Type B pancreatic cell (in vitro differentiated cells): ENCODE measurements at regions not wholly inside any gene's neighbourhood (a gene's known extent, or its start where the extent isn't known, plus 50 kb on each side); places are given as distances from the start of the nearest gene placed in this dataset.

Experiments used
- DNase-seq: peaks from one replicate; pipeline ENCODE4 v3.0.0; 2021; ENCODE audit warnings: mixed read lengths; ENCODE audit not compliant: unreplicated experiment; ENCODE audit errors: extremely low spot score
- H3K27ac Mint-ChIP-seq: 2 replicates; pipeline ENCODE4 v1.8.0; 2021; ENCODE audit warnings: mild to moderate bottlenecking, mixed read lengths
- H3K27me3 Mint-ChIP-seq: 2 replicates; pipeline ENCODE4 v1.8.0; 2021; ENCODE audit warnings: mixed read lengths
- H3K36me3 Mint-ChIP-seq: 2 replicates; pipeline ENCODE4 v1.8.0; 2021; ENCODE audit warnings: mixed read lengths
- H3K4me1 Mint-ChIP-seq: one replicate; pipeline ENCODE4 v1.8.0; 2021; ENCODE audit warnings: mixed read lengths; ENCODE audit not compliant: unreplicated experiment
- H3K4me3 Mint-ChIP-seq: 2 replicates; pipeline ENCODE4 v1.8.0; 2021; ENCODE audit warnings: mild to moderate bottlenecking, mixed read lengths
- H3K9me3 Mint-ChIP-seq: 2 replicates; pipeline ENCODE4 v1.8.0; 2021; ENCODE audit warnings: mixed read lengths
- TF ChIP-seq, protein P1 (sequence below): fragments of 200-600 bp; sonication (generic); conservative IDR thresholded peaks from 2 replicates; pipeline ENCODE4 v1.5.0; 2021; ENCODE audit warnings: antibody characterized with exemption, mild to moderate bottlenecking

DNA sequence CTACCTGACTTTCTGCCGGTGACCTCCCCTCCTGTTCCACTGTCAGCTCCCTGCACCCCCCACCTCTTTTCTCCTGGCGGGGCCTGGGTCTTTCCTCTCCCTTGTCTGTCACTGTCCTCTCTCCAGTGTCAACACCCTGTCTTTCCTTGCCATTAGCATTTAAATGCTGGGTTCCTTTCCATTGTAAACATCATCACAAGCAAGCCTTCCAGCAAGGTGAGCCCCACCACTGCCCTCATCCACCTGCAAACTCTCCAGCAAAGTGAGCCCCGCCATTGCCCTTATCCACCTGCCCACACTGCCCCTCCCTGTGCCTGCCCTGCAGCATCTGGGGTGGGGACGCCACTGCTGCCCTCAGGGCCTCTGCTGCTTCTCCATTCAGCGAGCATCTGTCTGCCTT, 195.0 kb downstream of the ENGASE start:
- TF ChIP-seq, protein P1, sequence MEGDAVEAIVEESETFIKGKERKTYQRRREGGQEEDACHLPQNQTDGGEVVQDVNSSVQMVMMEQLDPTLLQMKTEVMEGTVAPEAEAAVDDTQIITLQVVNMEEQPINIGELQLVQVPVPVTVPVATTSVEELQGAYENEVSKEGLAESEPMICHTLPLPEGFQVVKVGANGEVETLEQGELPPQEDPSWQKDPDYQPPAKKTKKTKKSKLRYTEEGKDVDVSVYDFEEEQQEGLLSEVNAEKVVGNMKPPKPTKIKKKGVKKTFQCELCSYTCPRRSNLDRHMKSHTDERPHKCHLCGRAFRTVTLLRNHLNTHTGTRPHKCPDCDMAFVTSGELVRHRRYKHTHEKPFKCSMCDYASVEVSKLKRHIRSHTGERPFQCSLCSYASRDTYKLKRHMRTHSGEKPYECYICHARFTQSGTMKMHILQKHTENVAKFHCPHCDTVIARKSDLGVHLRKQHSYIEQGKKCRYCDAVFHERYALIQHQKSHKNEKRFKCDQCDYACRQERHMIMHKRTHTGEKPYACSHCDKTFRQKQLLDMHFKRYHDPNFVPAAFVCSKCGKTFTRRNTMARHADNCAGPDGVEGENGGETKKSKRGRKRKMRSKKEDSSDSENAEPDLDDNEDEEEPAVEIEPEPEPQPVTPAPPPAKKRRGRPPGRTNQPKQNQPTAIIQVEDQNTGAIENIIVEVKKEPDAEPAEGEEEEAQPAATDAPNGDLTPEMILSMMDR, result no peak
- no peaks in the 10 kb centered on the region for H3K4me1 Mint-ChIP-seq
- DNase-seq, result no peak
- no peak overlapping the region for H3K4me3 Mint-ChIP-seq
- H3K9me3 Mint-ChIP-seq, result no peaks in the 10 kb centered on the region
- no peak overlapping the region for H3K27ac Mint-ChIP-seq
- no peaks in the 10 kb centered on the region for H3K36me3 Mint-ChIP-seq
- H3K27me3 Mint-ChIP-seq, result peaks cover 55% of the 10 kb centered on the region

GRCh38 chr17:79263191-79263590, 188.6 kb downstream of the ENGASE start:
- H3K27ac Mint-ChIP-seq, result no peak overlapping the region
- no peaks in the 10 kb centered on the region for H3K4me1 Mint-ChIP-seq
- peaks cover 31% of the 10 kb centered on the region for H3K27me3 Mint-ChIP-seq
- H3K36me3 Mint-ChIP-seq, result no peaks in the 10 kb centered on the region
- H3K4me3 Mint-ChIP-seq, result no peak overlapping the region
- DNase-seq, result no peak
- H3K9me3 Mint-ChIP-seq, result no peaks in the 10 kb centered on the region
- TF ChIP-seq, protein P1, result no peak

- no peak for DNase-seq
- no peak overlapping the region for H3K27ac Mint-ChIP-seq
- no peaks in the 10 kb centered on the region for H3K9me3 Mint-ChIP-seq
- H3K36me3 Mint-ChIP-seq, result no peaks in the 10 kb centered on the region
- TF ChIP-seq, protein P1, result no peak
- no peaks in the 10 kb centered on the region for H3K4me1 Mint-ChIP-seq
- no peak overlapping the region for H3K4me3 Mint-ChIP-seq
- peaks cover 32% of the 10 kb centered on the region for H3K27me3 Mint-ChIP-seq
Observed at GRCh38 chr17:79262624-79263023, 188.0 kb downstream of the ENGASE start.

DNA sequence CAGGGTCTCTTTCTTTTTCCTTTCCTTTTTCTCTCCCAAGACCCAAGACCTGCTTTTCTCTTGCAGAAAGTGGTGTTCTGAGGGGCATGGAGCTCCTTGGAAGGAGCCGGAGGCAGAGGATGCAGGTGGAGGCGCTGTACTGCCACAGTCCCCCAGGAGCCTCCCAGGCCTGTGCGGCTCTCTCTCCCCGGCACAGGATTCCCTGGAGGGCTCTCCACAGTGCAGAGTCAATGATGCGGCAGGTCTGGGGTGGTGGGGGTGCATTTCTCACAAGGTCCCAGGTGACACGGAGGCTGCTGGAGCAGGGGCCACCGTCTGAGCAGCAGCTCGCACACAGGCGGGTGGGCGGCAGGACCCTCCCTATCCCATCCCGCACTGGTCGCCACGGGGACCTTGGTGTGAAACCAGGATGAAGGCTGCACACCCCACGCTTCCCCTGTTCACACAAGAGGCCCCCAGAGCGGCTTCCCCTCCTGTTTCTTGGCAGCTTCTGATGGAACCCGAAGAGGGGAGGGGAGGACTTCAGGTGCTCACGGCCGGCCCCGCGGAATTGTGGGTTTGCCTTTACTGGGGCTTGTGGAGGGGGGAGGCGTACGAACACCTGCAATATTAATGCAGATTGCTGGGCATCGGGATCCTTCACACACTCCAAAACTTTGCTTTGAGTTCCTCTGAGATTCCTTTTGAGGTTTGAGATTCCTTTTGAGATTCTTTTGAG, 186.9 kb downstream of the ENGASE start:
- no peak for DNase-seq
- no peaks in the 10 kb centered on the region for H3K9me3 Mint-ChIP-seq
- no peaks in the 10 kb centered on the region for H3K4me1 Mint-ChIP-seq
- no peak overlapping the region for H3K27ac Mint-ChIP-seq
- TF ChIP-seq, protein P1, result no peak
- H3K4me3 Mint-ChIP-seq, result no peak overlapping the region
- H3K27me3 Mint-ChIP-seq, result peaks cover 36% of the 10 kb centered on the region
- no peaks in the 10 kb centered on the region for H3K36me3 Mint-ChIP-seq

- Mint-ChIP-seq H3K27me3 (peaks cover 30% of the 10 kb centered on the region), H3K9me3 (no peaks in the 10 kb centered on the region), H3K4me1 (no peaks in the 10 kb centered on the region), H3K27ac (no peak overlapping the region), H3K4me3 (no peak overlapping the region), H3K36me3 (no peaks in the 10 kb centered on the region)
- no peak for DNase-seq
- TF ChIP-seq, protein P1, result no peak
Observed at GRCh38 chr17:79258843-79259242, 184.2 kb downstream of the ENGASE start.
